Caco-2 (cell line): ENCODE measurements at regions not wholly inside any gene's neighbourhood (a gene's known extent, or its start where the extent isn't known, plus 50 kb on each side); places are given as distances from the start of the nearest gene placed in this dataset.

Source experiments
- BruUV-seq: library from RNA; stranded (reverse); fragments of 400-500 nt; replicated peaks from 2 replicates; lab custom pipeline; 2021; lab: Mats Ljungman, UMichigan
- CTCF ChIA-PET: fragments of 300-600 bp; sonication (Branson Sonifier 250); formaldehyde crosslinking; loops from one replicate; lab custom pipeline; 2022; ENCODE audit warnings: antibody characterized with exemption; lab: Charles Lee
- POLR2A ChIA-PET: fragments of 300-600 bp; sonication (Branson Sonifier 250); formaldehyde crosslinking; loops from one replicate; lab custom pipeline; 2022; ENCODE audit warnings: antibody characterized with exemption; lab: Charles Lee
- DNase-seq, 2 experiments: peaks; one replicate each; pipeline versions ENCODE4 v3.0.0 to v3.0.0-alpha.2; 2020 to 2022
- H3K27me3 ChIP-seq: replicated peaks from 2 replicates; pipeline ENCODE4 v1.6.0; 2011; ENCODE audit warnings: low read length; ENCODE audit not compliant: control insufficient read depth, insufficient read depth
- H3K36me3 ChIP-seq: 2 replicates; pipeline ENCODE4 v1.5.1; 2011; ENCODE audit warnings: low read length; ENCODE audit not compliant: control insufficient read depth, insufficient read depth
- H3K4me1 ChIP-seq: fragments of 250-450 bp; sonication (Bioruptor Pico); 2 replicates; pipeline ENCODE4 v1.5.1; 2020; ENCODE audit warnings: mild to moderate bottlenecking
- H3K4me3 ChIP-seq: 2 replicates; pipeline ENCODE4 v1.5.1; 2011; ENCODE audit warnings: low read depth, mild to moderate bottlenecking, control low read depth, low read length
- H3K9me3 ChIP-seq: fragments of 250-450 bp; sonication (Bioruptor Pico); 2 replicates; pipeline ENCODE4 v1.5.1; 2020; ENCODE audit warnings: mild to moderate bottlenecking, moderate library complexity
- H3K27ac Mint-ChIP-seq: one replicate; pipeline ENCODE4 v1.8.0; 2022; ENCODE audit warnings: mixed read lengths; ENCODE audit not compliant: unreplicated experiment
- H3K27me3 Mint-ChIP-seq: one replicate; pipeline ENCODE4 v1.8.0; 2022; ENCODE audit warnings: mixed read lengths; ENCODE audit not compliant: insufficient read depth, unreplicated experiment
- H3K36me3 Mint-ChIP-seq: one replicate; pipeline ENCODE4 v1.8.0; 2022; ENCODE audit warnings: mild to moderate bottlenecking, mixed read lengths; ENCODE audit not compliant: insufficient read depth, unreplicated experiment
- H3K4me1 Mint-ChIP-seq: one replicate; pipeline ENCODE4 v1.8.0; 2022; ENCODE audit warnings: low read depth, mixed read lengths; ENCODE audit not compliant: unreplicated experiment
- H3K4me3 Mint-ChIP-seq: one replicate; pipeline ENCODE4 v1.8.0; 2022; ENCODE audit warnings: mild to moderate bottlenecking, moderate library complexity, mixed read lengths; ENCODE audit not compliant: unreplicated experiment
- H3K9me3 Mint-ChIP-seq: one replicate; pipeline ENCODE4 v1.8.0; 2022; ENCODE audit warnings: mixed read lengths; ENCODE audit not compliant: unreplicated experiment
- CTCF ChIP-seq, 2 experiments: fragments of 200-600 bp in 1 of 2; IDR thresholded peaks; 1 replicate in 1 of 2; 2 replicates in 1 of 2; pipeline versions ENCODE4 v1.5.1 to v1.8.0; 2011 to 2022; ENCODE audit warnings: antibody characterized with exemption in 1 of 2, control low read depth in 1 of 2, inconsistent platforms in 1 of 2, low read depth in 1 of 2, low read length in 1 of 2, mild to moderate bottlenecking in 1 of 2, moderate library complexity in 1 of 2; ENCODE audit not compliant: insufficient read depth in 1 of 2, severe bottlenecking in 1 of 2, unreplicated experiment in 1 of 2
- intact Hi-C: fragments of 100-400 bp; cut with micrococcal nuclease; formaldehyde crosslinking; loops from one replicate; pipeline ENCODE4 v1.10.0; 2022; ENCODE audit not compliant: unreplicated experiment

- Histone ChIP-seq H3K27me3 (no peaks in the 10 kb centered on the region; the same call in 1 of the 2 replicates), H3K4me3 (no peak overlapping the region), H3K9me3 (no peaks in the 10 kb centered on the region), H3K36me3 (no peaks in the 10 kb centered on the region), H3K4me1 (no peaks in the 10 kb centered on the region; the same call in 1 of the 2 replicates)
- Mint-ChIP-seq H3K9me3 (no peaks in the 10 kb centered on the region), H3K4me1 (peaks cover 13% of the 10 kb centered on the region), H3K4me3 (no peak overlapping the region), H3K27me3 (peaks cover 3% of the 10 kb centered on the region), H3K27ac (no peak overlapping the region), H3K36me3 (no peaks in the 10 kb centered on the region)
- ChIA-PET CTCF (no interaction called here), POLR2A (no interaction called here)
- no peak for DNase-seq
- TF ChIP-seq CTCF (IDR thresholded peaks at IDR 0.05; ENCODE audit: insufficient read depth in 1 of 2, low read depth in 1 of 2, low read length in 1 of 2, severe bottlenecking in 1 of 2, unreplicated experiment in 1 of 2): no peak
- intact Hi-C loops: no loop called here
- BruUV-seq: no TSS peak
Observed at GRCh38 chr14:76293221-76293620, 82.7 kb upstream of the ESRRB start.

- Histone ChIP-seq H3K4me1 (no peaks in the 10 kb centered on the region; the same call in 1 of the 2 replicates), H3K36me3 (no peaks in the 10 kb centered on the region), H3K27me3 (no peaks in the 10 kb centered on the region), H3K9me3 (no peaks in the 10 kb centered on the region), H3K4me3 (no peak overlapping the region)
- H3K27ac Mint-ChIP-seq: no peak overlapping the region
- ChIA-PET CTCF (no interaction called here), POLR2A (no interaction called here)
- H3K27me3 Mint-ChIP-seq: peaks cover 10% of the 10 kb centered on the region
- no peaks in the 10 kb centered on the region for H3K36me3 Mint-ChIP-seq
- no TSS peak for BruUV-seq
- TF ChIP-seq CTCF (IDR thresholded peaks at IDR 0.05; ENCODE audit: insufficient read depth in 1 of 2, low read depth in 1 of 2, low read length in 1 of 2, severe bottlenecking in 1 of 2, unreplicated experiment in 1 of 2): no peak
- intact Hi-C loops: no loop called here
- H3K4me3 Mint-ChIP-seq: no peak overlapping the region
- peak; percentile 37 to 40 for DNase-seq
- H3K9me3 Mint-ChIP-seq: no peaks in the 10 kb centered on the region
- peaks cover 13% of the 10 kb centered on the region for H3K4me1 Mint-ChIP-seq
Observed at GRCh38 chr14:76293923-76294322, 82.0 kb upstream of the ESRRB start.

GRCh38 chr14:76294876-76295275 is 81.1 kb upstream of the ESRRB start:
- CTCF ChIA-PET: no interaction called here
- no peak for DNase-seq
- intact Hi-C loops: no loop called here
- Histone ChIP-seq H3K4me1 (no peaks in the 10 kb centered on the region; the same call in 1 of the 2 replicates), H3K9me3 (no peaks in the 10 kb centered on the region), H3K36me3 (no peaks in the 10 kb centered on the region), H3K27me3 (no peaks in the 10 kb centered on the region), H3K4me3 (no peak overlapping the region)
- H3K27ac Mint-ChIP-seq: no peak overlapping the region
- H3K4me3 Mint-ChIP-seq: no peak overlapping the region
- POLR2A ChIA-PET: no interaction called here
- no TSS peak for BruUV-seq
- H3K36me3 Mint-ChIP-seq: no peaks in the 10 kb centered on the region
- H3K4me1 Mint-ChIP-seq: peaks cover 13% of the 10 kb centered on the region
- TF ChIP-seq CTCF (IDR thresholded peaks at IDR 0.05; ENCODE audit: insufficient read depth in 1 of 2, low read depth in 1 of 2, low read length in 1 of 2, severe bottlenecking in 1 of 2, unreplicated experiment in 1 of 2): no peak
- no peaks in the 10 kb centered on the region for H3K9me3 Mint-ChIP-seq
- peaks cover 15% of the 10 kb centered on the region for H3K27me3 Mint-ChIP-seq
